ENCODE measurements at regions not wholly inside any gene's neighbourhood (a gene's known extent, or its start where the extent isn't known, plus 50 kb on each side); places are given as distances from the start of the nearest gene placed in this dataset.

DNA sequence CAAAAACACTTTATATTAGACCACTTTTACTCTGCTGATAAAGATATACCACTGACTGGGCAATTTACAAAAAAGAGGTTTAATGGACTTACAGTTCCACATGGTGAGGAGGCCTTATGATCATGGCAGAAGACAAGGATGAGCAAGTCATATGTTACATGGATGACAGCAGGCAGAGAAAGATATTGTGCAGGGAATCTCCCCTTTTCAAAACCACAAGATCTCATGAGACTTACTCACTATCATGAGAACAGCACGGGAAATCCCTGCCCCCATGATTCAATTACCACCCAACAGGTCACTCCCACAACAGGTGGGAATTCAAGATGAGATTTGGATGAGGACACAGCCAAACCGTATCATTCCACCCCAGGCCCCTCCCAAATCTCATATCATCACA is 1383.8 kb upstream of the MAP3K7 start:
- intact Hi-C loops (cut with micrococcal nuclease; ENCODE audit: unreplicated experiment), result no loop called here
- no TSS peak for BruUV-seq (replicated peaks)
- ChIA-PET RAD21 (ENCODE audit: unreplicated experiment) (no interaction called here), CTCF (no interaction called here), SMC1A (ENCODE audit: uncharacterized antibody, unreplicated experiment) (interaction anchor here (0.8 to 1.0 kb wide), 2 partner anchors 22 to 260 kb away, joined by 3 to 4 read pairs; no protein-coding TSS in a partner anchor), POLR2A (no interaction called here)
- no peak overlapping the region for H2AFZ ChIP-seq (ENCODE audit: control insufficient read depth, low read depth, low read length)
- WGBS (ENCODE audit: insufficient coverage, insufficient replicate concordance, low lambda C conversion rate, missing lambda C conversion rate), result 0% methylated on average over 2 of the region's 2 CpGs
- no peak overlapping the region for H3K4me3 ChIP-seq
- H3K79me2 ChIP-seq (ENCODE audit: control insufficient read depth, insufficient read depth, low read length), result no peaks in the 10 kb centered on the region
- FAIRE-seq, result no peak
- no peaks in the 10 kb centered on the region for H4K20me1 ChIP-seq (ENCODE audit: control insufficient read depth, insufficient read depth)
- H3K9ac ChIP-seq (ENCODE audit: control insufficient read depth, insufficient read depth, low read length), result no peak overlapping the region
- peak; percentile 68 for ATAC-seq
- in situ Hi-C loops (cut with MboI), result no loop called here
- H3K9me3 ChIP-seq (replicated peaks; ENCODE audit: control insufficient read depth, insufficient read depth, low read length), result no peaks in the 10 kb centered on the region; the same call in 2 of the 3 replicates
- H3K27ac ChIP-seq (ENCODE audit: control insufficient read depth, insufficient read depth), result no peak overlapping the region
- no peak for DNase-seq (ENCODE audit: low read depth, low spot score)
- no peaks in the 10 kb centered on the region for H3K36me3 ChIP-seq (ENCODE audit: control insufficient read depth in 2 of 2, insufficient read depth in 2 of 2, low read length in 1 of 2)
- H3K4me1 ChIP-seq (ENCODE audit: control insufficient read depth, insufficient read depth, low read length), result no peaks in the 10 kb centered on the region
- TF ChIP-seq ATF7 (IDR thresholded peaks at IDR 0.05; ENCODE audit: low read depth) (0 out of 2 replicates have a peak, but pooled peaks have one; percentile 34), RELB (IDR thresholded peaks at IDR 0.05; ENCODE audit: low read depth) (peak; percentile 49; the same call in 1 of the 2 replicates), MEF2B (IDR thresholded peaks at IDR 0.05; ENCODE audit: partially characterized antibody, poor library complexity, severe bottlenecking) (peak; percentile 55), SMARCA5 (IDR thresholded peaks at IDR 0.05) (no peak), IKZF1 (conservative IDR thresholded peaks at IDR 0.05) (0 out of 2 replicates have a peak, but pooled peaks have one; percentile 15), BHLHE40 (IDR thresholded peaks at IDR 0.05; ENCODE audit: borderline replicate concordance in 1 of 2, low read depth in 2 of 2, low read length in 1 of 2) (peak in 1 of 2 experiments; percentile 32; a peak in 1 of 4 replicates), IKZF2 (IDR thresholded peaks at IDR 0.05) (peak in 1 of 2 experiments; percentile 33; a peak in 1 of 4 replicates)
- TF ChIP-seq, protein P1, sequence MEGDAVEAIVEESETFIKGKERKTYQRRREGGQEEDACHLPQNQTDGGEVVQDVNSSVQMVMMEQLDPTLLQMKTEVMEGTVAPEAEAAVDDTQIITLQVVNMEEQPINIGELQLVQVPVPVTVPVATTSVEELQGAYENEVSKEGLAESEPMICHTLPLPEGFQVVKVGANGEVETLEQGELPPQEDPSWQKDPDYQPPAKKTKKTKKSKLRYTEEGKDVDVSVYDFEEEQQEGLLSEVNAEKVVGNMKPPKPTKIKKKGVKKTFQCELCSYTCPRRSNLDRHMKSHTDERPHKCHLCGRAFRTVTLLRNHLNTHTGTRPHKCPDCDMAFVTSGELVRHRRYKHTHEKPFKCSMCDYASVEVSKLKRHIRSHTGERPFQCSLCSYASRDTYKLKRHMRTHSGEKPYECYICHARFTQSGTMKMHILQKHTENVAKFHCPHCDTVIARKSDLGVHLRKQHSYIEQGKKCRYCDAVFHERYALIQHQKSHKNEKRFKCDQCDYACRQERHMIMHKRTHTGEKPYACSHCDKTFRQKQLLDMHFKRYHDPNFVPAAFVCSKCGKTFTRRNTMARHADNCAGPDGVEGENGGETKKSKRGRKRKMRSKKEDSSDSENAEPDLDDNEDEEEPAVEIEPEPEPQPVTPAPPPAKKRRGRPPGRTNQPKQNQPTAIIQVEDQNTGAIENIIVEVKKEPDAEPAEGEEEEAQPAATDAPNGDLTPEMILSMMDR (IDR thresholded peaks at IDR 0.05 in 2 of 3, conservative IDR thresholded peaks at IDR 0.05 in 1 of 3; ENCODE audit: control insufficient read depth in 2 of 3, extremely low read depth in 1 of 3, insufficient read depth in 1 of 3, low read depth in 3 of 3, low read length in 3 of 3), result no peak
- H3K4me2 ChIP-seq (ENCODE audit: control insufficient read depth, insufficient read depth), result no peak overlapping the region
- no peaks in the 10 kb centered on the region for H3K27me3 ChIP-seq (replicated peaks in 1 of 2; ENCODE audit: control insufficient read depth in 2 of 2, insufficient read depth in 2 of 2, low read length in 1 of 2)

Measured in GM12878 (cell line).